HG02840 (cell line): ENCODE measurements at regions not wholly inside any gene's neighbourhood (a gene's known extent, or its start where the extent isn't known, plus 50 kb on each side); places are given as distances from the start of the nearest gene placed in this dataset.

Source experiments
- ATAC-seq: cut with Tn5 transposase; IDR thresholded peaks from one replicate; pipeline ENCODE4 v1.9.1; 2021; ENCODE audit warnings: mild to moderate bottlenecking, moderate library complexity, moderate number of reproducible peaks; ENCODE audit not compliant: unreplicated experiment, low FRiP score

DNA sequence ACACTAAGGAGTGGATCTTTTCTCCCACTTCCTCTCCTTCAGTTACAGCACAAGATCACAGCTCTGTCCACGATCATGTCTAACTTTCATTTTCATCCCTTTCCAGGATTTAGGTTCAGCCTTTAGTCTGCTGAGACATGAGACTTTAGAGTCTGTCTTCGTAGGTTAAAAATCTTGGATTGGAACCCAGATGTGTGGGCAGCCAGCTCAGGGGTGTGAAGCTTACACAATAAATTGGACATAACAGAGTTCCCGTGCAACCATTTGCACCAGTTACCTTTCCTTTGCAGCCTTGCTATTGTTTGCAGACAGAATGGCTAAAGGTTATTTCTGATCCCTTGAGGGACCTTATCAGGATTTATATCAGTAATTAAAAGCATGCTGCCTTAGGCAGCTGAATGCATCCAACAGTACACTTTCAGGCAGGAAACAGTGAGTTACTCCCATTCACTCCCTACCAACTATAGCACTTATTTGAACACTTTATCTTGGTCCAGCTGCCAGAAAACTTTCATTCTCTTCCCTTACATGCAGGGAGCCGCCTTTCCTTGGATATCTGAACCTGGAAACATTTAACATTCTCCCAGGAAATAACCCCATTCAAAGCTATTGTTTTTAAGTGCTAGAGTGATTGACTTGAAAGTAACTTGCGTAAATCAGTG is 87.3 kb downstream of the TMEM100 start:
- no peak for ATAC-seq

DNA sequence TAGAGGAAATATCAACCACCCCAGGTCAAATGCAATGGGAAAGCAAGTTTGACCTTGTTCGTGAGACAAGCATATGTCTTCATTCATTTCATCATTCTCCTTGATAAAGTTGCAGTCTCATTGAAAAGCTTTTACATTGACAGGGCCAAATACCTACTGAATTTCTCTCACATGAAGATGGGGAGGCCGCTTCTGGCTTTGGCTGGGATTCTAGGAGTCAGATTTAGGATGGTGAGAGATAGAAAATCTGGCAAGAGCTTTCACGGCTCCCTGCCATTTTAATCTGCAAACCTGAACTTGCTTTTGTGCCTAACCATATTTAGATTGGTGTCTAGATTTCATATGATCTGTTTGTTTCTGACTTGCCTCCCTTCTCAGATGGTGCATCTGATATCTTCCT is 88.0 kb downstream of the TMEM100 start:
- ATAC-seq, result no peak

DNA sequence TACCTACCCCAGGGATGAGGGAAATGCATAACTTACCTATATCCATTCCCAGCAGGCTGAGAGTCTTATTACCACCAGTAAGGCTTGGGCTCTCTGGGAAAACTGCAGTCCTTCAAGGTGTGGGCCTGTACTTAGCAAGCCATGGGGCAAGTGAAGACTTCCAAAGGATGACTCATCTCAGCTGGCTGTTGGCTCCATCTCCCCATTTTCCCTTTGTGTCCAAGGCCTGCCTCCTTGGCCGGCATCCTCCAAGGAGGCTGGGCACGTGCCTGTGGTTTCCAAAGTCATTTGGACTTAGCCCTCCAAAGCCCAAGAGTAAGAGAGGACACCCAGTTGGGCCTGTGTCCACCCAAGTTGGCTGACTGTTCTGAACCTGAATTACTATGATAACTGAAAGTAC is 89.8 kb downstream of the TMEM100 start:
- ATAC-seq, result no peak

DNA sequence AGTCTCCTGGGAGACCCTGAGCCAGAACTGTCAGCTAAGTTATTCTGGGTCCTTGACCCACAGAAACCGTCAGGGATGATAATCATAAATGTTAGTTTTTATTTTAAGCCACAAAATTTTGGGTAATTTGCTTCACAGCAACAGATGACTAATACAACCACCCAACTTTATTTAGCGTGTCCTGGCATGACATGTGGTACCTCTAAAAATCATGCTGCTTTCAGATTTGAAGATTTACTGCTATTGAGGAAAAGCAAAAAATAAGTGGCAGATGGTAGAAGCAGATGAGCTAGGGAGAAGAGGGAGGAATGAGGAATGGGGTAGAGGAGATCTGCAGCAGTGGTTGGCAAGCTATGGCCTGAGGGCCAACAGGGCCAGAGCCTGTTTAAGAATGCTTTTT is 90.4 kb downstream of the TMEM100 start:
- no peak for ATAC-seq

DNA sequence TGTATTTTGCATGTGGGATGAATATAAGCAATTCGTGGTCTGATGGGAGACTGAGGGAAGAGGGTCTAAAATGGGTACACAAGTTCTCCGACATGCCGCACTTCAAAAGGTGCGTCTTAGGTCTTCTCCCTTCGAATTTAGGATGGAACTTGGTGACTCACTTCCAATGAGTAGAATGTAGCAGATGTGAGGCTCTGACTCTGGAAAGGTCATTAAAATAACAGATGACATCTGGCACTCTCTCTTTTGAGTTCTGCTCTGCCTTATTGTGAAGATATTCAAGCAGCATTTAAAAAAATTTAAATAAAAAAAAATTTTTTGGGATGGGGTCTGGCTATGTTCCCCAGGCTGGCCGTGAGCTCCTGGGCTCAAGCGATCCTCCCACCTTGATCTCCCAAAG is 92.7 kb downstream of the TMEM100 start:
- ATAC-seq, result no peak

DNA sequence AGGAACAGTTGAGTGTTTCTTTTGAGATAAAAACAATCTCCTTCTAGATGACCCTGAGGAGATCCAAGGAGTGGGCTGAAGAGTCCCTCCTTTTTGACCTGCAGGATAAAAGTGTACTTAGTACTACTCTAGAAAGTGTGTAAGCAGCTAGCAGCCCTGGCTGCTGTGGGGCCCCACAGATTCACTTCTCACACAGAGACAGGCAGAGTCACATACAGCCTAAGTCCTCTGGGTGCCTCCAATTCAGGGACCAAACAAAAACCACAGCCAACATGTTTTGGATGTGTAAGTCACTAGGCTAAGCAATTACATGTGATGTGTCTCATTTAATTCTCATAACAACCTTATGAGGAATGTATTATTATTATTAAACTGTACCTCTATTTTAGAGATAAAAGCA is 97.1 kb downstream of the TMEM100 start:
- no peak for ATAC-seq

DNA sequence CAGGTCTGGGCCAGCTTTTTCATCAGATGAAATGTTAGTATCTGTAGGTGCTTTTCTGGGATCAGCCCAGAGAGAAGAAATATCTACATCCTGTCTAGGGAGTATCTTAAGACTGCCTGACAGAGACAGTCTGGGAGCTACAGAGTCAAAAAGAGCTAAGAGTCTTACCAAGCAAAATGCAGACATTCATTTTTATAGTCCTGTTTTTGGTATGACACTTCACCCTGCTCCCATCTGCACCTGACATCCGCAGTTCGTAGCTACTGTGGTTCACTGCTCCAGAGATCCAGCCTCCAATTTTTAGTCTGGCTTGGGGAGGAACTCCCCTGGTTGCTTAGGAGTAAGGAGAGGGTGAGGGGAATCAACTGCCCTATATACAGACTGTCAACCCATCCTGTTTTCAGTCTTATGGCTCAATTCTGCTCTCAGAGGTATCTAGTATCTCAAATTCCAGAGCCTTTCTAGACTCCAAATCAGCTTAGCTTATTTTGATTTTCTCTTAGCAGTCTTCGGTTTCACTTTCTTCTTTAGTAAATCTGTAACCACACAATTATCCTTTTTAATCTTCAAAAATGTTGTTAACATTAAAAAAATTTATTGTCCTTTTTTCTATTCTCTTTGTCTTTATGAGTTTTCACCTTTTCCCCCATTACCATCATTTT is 97.8 kb downstream of the TMEM100 start:
- peak; percentile 63 for ATAC-seq

DNA sequence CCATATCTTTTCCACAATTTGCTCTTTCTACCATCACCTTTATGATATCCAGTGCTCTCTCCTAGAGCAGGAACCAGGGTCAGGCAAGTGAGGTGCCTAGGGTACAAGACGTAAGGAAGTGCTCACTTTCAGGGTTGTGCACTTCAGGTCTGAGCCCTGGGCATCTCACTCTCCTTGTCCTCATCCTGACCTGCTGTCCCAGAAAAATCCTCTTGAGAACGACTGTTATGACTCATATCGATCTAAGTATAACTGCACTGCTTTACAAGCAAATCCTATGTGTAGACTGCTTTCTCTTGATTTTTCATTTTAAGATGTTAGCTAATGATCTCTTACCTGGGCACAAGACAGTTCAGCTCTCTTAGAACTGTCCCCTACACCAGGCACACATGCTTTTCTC is 100.1 kb downstream of the TMEM100 start:
- ATAC-seq, result no peak

DNA sequence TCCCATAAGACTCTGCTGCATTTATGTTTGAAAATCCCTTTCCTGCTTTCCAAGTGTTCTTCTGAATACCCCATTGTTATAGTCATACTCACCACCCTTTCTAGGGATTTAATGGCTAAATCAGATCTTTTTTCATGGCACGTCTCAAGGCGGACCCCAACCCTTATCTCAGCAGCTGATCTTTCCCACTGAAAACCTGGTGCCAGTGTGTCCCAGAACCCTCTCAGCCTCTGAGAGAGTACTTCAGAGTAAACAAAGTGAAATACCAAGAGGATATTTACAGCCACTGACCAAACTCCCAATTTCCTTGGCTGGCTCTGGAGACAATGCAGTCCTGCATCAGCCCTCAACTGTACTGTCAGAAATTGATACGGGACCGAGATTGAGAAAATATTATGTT is 101.7 kb downstream of the TMEM100 start:
- no peak for ATAC-seq

DNA sequence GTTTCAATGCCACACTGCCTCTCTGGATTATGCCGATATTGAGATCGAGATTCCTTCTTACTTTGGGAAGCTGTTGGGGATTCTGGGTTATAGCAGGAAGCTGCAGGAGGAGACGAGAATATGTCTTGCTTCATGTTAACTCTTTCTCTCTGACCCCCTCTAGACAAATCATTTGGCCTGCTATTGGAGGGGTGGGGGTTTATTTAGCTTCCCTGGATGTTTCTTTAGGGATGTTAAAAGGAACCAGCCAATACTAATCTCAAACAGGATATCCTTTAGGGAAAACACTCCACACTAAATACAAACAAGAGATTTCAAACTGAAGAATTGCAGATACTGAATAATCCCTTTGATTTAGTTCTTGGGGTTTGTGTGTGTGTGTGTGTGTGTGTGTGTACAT is 102.6 kb downstream of the TMEM100 start:
- no peak for ATAC-seq

DNA sequence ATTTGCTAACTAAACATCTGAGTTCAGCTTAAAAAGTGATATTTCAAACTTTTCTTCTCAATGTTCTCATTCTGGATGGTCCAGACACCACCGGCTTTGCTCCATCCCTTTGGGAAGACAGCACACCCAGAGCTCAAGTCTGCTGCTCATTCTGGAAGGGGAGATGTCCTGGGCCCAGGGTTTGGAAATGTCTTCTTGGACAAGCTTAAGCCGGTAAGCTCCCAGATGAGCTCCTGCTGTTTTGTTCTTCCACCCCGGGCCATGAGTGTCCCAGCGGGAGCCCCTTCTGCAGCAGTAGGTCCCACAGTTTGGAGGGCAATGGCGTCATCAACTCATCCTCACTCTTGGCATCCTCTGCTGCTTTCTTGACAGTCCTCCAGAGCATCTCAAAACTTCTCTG is 105.2 kb downstream of the TMEM100 start:
- ATAC-seq, result no peak

DNA sequence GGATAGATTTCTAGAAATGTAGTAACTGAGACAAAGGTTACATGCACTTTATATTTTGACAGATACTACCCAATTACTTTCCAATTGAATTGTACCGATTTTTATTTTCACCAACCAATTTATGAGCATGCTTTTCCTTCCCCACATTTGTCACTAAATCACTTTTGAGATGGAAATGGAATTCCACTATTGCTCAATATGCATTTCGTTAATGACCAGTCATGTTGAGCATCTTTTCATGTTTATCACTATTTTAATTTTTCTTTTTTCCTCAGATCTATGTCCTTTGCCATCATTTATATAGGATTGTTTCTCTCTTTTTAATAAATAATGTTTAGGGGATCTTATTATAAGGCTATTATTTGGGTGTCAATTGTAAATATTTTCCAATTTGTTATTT is 102.8 kb upstream of the SMIM36 start:
- no peak for ATAC-seq

DNA sequence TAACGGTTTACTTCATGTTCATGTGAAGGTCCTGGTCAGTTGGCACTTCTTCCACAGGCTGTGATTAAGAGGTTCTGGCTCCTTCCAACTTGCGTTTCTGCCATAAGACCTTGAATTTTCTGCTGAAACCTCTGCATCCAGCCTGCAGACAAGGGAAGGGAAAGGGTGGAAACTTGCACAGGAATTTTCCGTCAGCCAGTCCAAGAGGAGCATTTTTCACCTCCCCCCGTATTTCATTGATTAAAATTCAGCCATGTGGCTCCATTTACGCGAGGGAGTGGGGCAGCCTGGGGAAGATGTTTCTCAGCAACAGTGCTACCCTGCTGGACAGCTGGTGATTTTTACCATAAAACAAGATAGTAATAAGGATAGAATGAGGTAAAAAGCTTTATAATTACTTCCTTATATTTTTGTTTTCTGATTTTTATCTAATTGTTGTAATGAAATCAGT is 101.5 kb upstream of the SMIM36 start:
- ATAC-seq, result no peak

DNA sequence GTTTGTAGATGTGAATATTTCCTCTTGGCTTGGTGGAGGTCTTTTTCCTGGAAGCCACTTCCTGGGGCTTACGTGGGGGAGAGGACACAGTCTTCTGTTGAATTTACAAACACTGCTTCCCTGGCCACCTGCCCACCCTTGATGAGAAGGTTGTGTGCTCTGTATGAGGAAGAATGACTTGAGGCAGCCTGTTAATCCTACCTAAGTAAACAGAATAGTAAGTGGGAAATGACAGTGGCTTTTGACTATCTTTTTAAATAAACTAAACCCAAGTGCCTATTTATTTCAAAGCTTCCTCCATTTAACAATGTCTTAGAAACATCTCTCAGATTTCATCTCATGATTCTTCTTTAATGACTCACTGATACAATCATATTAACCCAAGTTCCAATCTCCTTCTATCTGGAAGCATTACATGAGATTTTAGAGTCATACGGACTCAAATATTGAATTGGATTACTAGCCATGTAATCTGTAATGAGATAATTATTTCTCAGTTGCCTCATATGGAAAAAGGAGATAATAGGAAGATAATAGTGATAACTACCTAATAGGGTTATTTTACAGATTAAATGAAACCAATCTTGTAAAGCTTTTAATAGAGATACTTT is 96.6 kb upstream of the SMIM36 start:
- ATAC-seq, result no peak

DNA sequence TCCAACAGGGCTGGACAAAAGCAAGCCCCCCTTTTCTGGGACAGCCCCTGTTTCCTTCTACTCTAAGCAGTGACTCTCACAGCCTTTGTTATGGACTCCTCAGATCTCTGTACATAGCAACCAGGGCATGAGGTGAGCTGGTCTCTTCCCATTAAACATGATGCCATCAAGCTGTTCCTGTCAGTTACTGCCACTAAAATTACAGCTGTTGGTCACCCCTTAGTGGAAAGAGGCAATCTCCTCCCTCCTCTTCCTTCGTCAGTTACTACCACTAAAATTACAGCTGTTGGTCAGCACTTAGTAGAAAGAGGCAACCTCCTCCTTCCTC is 95.2 kb upstream of the SMIM36 start:
- no peak for ATAC-seq

DNA sequence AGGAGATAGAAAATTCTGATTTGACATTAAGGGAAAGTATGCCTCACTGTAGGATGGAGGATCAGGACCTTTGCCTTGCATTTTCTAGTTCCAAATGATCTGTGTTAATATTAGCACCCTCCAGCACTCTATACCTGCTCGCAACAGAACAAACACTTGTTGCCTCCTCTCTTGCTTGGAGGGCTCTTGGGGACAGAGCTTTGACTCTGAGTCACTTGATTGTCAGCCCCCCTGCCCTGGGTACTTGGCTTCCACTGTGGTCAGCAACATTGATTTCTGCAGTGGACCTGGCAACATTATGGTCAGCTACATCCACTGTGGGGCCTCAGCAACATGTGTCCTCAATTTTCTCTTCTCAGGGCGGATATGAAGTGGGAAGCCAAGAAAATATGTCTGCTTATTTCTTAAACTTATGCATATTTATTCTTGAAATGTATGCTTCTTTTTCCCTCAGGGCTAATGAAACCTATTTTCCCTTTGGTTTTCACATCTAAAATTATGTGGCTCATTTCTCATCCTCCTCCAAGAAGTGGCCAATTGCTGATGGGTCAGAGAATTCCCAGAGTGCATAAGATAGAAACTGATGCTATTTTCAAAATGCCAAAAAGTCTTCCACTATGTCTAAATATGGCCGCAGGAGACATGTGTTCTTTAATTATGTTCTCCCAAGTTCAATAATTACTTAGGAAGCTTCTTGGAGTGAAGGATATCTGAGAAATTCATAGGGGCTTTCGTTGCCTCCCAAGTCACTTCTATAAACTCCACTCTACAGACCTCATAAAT is 94.6 kb upstream of the SMIM36 start:
- ATAC-seq, result no peak

DNA sequence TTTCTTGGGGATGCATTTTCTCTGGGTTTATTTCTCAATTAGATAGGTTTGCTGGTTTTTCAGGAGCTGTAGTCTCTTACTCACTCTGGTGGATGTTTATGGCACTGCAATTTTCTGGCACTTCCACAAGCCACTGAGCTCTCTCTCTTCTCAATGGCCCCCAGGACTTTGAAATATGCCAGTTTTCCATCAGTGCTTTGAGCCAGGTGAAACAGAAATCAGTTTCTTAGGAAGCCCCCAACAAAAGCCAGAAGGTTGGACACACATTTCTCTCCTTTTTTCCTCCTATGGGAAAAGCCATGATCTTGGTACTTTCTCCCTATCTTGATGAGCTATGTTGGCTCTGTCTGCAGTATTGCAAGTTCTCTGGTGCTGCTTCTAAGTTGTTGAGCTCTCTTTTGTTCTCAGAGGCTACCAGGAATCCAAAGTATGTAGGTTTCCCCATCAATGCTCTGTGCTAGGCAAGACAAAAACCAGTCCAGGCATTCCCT is 90.7 kb upstream of the SMIM36 start:
- no peak for ATAC-seq

DNA sequence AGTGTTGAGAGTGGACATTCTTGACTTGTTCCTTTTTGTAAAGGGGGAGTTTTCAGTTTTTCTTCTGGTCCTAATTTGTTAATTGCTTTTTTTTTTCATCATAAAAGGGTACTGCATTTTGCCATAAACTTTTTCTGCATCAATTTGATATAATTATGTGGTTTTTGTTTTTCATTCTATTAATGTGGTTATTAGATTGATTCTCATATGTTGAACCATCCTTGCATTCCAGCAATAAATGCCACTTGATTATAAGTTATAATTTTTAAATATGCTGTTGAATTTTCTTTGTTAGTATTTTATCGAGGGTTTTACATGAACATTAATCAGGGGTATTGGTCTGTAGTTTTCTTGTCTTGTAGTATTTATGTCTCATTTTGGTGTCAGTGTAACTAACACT is 87.2 kb upstream of the SMIM36 start:
- no peak for ATAC-seq

DNA sequence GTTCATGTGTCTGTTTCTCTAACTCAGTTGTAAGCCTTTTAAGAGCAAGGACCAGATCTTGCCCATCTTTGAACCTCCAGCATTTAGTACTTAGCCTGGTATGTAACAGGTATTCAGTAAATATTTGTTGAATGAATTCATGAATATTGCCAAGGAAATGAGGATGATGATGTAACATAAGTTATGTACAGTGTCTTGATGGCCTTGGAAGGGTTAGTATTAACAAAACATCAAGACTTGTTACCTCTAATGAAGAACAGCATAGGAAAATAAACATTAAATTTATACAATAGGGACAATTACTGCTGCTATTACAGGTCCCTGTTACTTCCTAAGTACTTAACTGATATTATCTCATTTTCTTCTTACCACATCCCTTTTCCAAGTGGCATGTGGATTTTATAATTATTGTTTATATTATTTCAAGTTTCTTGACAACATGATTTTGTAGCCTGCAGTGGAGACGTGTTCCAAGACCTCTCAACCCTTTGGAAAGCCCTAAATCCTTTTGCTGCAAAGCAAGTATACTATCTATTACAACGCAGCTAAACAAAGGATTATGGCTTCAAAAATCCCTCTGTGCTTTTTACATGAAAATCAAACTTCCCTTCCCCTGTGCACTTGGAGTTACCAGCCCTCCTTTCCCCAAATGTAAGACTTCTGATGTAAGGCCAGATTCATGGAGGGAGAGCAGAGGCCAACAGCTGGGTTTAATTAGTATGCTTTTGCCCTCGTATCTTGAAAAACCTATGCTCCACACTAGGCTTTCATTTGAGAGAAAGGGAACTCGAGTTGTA is 77.4 kb upstream of the SMIM36 start:
- ATAC-seq, result no peak

DNA sequence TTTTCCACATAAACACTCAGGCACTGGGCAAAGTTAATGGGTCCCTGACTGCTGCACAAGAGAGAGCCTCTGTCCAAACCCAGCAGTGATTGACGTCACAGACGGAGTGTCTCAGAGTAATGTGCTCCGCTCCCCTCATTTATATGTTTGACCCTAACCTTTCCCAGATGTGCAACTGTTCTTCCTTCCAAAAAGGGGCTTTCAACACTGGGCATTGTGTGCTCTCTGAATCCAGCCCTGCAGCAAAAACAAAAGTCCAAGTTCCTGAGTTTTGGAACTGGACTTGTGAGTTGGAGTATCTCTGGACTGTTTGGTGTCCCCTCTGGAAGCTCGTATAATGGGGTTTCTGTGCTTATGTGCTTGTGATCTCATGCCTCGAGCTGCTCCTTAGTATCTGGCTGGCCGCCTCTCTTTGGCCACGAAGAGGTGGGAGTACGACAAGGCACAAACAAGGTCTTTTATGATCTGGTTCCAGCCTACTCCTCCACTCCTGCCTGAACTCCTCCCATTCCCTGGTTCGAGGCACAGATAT is 76.4 kb upstream of the SMIM36 start:
- ATAC-seq, result no peak
